ENCODE measurements at regions not wholly inside any gene's neighbourhood (a gene's known extent, or its start where the extent isn't known, plus 50 kb on each side); places are given as distances from the start of the nearest gene placed in this dataset.
"Not testable (repeated sequence)": the region's sequence is repeated elsewhere in the genome, so short reads cannot be mapped to it uniquely, and the experiment has no call there.

DNA sequence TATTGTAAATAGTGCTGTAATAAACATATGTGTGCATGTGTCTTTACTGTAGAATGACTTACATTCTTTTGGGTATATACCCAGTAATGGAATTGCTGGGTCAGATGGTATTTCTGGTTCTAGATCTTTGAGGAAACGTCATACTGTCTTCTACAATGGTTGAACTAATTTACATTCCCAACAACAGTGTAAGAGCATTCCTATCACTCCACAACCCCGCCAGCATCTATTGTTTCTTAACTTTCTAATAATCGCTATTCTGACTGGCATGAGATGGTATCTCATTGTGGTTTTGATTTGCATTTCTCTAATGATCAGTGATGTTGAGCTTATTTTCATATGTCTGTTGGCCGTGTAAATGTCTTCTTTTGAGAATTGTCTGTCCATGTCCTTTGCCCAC lies 873.8 kb upstream of the ACVR2A start:
- not testable (repeated sequence) for DNase-seq (ENCODE audit: low spot score in 2 of 2); H3K9me3 Mint-ChIP-seq; ATAC-seq (ENCODE audit: low read depth); H3K27me3 Mint-ChIP-seq; H3K36me3 Mint-ChIP-seq; H3K4me3 Mint-ChIP-seq; H3K27ac Mint-ChIP-seq; H3K4me1 Mint-ChIP-seq

DNA sequence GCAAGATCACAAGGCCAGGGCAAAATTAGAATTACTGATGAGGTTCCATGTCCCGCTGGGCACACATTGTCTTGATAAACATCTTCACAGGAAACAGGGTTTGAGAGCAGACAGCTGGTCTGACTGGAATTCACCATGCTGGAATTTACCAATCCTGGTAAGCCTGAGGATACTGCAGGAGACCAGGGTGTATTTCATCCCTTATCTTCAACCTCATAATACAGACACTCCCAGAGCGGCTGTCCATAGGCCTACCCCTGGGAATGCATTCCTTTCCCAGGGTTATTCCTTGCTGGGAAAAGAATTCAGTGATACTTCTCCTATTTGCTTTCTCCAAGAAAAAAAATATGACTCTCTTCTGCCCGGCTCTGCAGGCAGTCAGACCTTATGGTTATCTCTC lies 875.1 kb upstream of the ACVR2A start:
- H3K27me3 Mint-ChIP-seq; ATAC-seq (ENCODE audit: low read depth): not testable (repeated sequence)

DNA sequence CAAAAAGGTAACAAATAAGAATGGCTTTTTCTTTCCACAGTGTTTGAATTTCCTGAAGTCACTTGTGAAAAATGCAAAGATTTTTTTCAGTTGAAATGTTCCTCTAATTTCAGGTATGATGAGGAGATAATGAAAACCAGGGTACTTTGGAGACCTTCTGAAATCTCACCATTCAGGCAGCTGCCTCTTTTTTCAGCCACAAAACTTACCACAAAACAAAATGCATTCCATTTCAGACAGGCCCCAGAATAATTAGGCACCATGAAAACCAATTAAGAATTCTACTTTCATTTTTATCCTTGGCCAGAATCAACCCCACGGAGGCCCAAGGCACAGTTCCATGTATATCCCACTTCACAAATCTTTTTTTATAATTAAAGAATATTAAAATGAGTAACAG lies 880.3 kb upstream of the ACVR2A start:
- no peaks in the 10 kb centered on the region for H3K9me3 Mint-ChIP-seq

More for the DNA sequence above, 875.1 kb upstream of the ACVR2A start:
- H3K27ac Mint-ChIP-seq; H3K4me1 Mint-ChIP-seq; H3K36me3 Mint-ChIP-seq; DNase-seq (ENCODE audit: low spot score in 2 of 2); H3K9me3 Mint-ChIP-seq; H3K4me3 Mint-ChIP-seq: not testable (repeated sequence)

DNA sequence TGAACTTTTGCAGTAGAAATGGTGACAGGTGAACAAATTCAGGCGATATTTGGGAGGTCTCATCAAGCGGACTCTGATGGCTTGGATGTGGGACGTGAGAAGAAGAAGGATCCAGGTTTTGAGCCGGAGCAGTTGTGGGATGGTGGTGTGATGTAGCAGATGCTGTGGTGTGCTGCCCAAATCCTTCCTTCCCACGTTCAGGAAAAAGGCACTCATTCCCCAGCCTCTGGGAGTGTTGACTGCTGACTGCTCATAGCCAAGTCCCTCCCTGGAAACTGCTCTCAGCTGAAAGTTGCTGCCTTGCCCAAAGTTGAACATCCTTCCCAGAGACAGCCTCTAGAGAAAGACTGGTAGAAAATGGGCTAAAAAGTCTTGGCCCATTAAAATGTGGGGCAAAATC lies 890.3 kb upstream of the ACVR2A start:
- Mint-ChIP-seq H3K27ac (no peak overlapping the region), H3K4me3 (no peak overlapping the region), H3K9me3 (no peaks in the 10 kb centered on the region), H3K27me3 (no peaks in the 10 kb centered on the region), H3K4me1 (no peaks in the 10 kb centered on the region), H3K36me3 (no peaks in the 10 kb centered on the region)
- ATAC-seq (ENCODE audit: low read depth) (no peak), DNase-seq (ENCODE audit: low spot score in 2 of 2) (no peak)

More for the DNA sequence above, 880.3 kb upstream of the ACVR2A start:
- Mint-ChIP-seq H3K27me3 (no peaks in the 10 kb centered on the region), H3K4me3 (no peak overlapping the region), H3K27ac (no peak overlapping the region), H3K36me3 (no peaks in the 10 kb centered on the region), H3K4me1 (no peaks in the 10 kb centered on the region)
- no peak for DNase-seq (ENCODE audit: low spot score in 2 of 2)
- no peak for ATAC-seq (ENCODE audit: low read depth)

DNA sequence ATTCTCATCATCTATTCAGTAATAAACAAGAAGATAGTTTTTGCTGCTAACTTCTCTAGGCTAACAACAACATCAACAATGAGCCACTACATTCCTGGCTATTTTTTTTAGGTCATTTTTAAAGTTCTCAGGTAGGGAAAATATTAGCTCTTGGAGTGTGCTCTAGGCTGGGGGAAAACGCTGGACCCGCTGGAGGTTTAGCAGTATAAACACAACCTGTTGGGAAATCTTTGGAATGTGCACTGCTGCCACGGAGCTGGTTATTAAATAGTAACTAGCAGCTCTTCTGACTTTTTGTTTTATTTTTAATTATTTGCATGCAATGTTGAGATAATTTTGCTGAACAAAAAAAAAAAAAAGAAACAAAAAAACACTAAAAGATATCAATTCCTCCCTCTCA lies 892.1 kb upstream of the ACVR2A start:
- Mint-ChIP-seq H3K27me3 (no peaks in the 10 kb centered on the region), H3K4me1 (no peaks in the 10 kb centered on the region), H3K36me3 (no peaks in the 10 kb centered on the region), H3K27ac (no peak overlapping the region), H3K9me3 (no peaks in the 10 kb centered on the region), H3K4me3 (no peak overlapping the region)
- no peak for DNase-seq (ENCODE audit: low spot score in 2 of 2)
- ATAC-seq (ENCODE audit: low read depth): no peak

DNA sequence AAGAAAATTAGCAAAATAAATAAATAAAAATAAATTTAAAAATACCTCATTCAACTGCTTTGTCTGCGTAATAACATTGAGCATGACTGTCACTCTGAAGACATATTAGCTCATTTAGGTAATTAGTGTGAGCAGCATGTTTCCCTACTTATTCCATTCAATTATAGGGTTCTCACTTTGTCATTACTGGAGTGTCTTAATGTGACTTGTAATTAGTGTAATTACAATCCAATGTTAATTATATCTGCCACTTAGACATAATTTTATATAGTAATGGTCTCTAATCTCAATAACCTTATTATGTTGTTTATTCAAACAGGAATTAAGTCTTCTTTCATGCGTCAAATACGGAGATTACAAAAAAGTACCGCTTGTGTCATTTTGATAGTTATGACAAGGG lies 893.9 kb upstream of the ACVR2A start:
- DNase-seq (ENCODE audit: low spot score in 2 of 2) (no peak), ATAC-seq (ENCODE audit: low read depth) (no peak)
- Mint-ChIP-seq H3K36me3 (no peaks in the 10 kb centered on the region), H3K9me3 (peaks cover 1% of the 10 kb centered on the region), H3K27me3 (no peaks in the 10 kb centered on the region), H3K27ac (no peak overlapping the region), H3K4me3 (no peak overlapping the region), H3K4me1 (no peaks in the 10 kb centered on the region)

DNA sequence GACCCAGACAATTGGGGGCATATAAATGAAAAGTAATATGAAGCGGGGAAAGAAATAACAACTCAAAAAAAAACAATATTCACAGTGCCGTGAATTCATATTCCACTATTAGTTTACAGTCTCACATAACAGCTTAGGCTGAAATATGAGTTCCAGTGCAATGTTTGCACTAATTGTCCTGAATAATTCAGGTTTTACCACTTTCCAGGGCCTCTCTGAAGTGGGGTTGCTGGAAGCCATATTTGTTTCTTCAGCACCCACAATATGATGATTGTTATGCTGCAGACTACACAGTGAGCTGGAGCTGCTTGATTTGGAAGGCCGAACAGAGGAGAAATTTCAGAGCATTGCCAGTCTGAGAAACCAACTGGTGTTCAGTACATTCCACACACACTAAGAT lies 894.5 kb upstream of the ACVR2A start:
- no peak overlapping the region for H3K27ac Mint-ChIP-seq
- H3K9me3 Mint-ChIP-seq: peaks cover 1% of the 10 kb centered on the region
- no peak overlapping the region for H3K4me3 Mint-ChIP-seq
- DNase-seq (ENCODE audit: low spot score in 2 of 2) (no peak), ATAC-seq (ENCODE audit: low read depth) (no peak)
- H3K27me3 Mint-ChIP-seq: no peaks in the 10 kb centered on the region
- no peaks in the 10 kb centered on the region for H3K36me3 Mint-ChIP-seq
- no peaks in the 10 kb centered on the region for H3K4me1 Mint-ChIP-seq

DNA sequence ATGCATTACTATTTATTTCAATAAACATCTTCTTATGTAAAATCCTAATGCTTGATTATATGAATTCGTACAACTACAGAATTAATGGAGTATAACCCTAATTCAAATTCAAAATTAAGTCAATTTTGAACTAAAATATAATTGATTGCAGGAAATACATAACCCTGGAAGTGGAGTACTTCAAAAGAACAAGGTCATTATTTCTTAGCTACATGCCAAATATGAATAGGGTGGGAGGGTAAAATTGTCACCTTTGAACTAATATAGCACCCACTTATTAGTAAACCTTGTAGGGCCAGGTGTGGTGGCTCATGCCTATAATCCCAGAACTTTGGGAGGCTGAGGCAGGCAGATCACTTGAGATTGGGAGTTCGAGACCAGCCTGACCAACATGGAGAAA lies 895.4 kb upstream of the ACVR2A start:
- DNase-seq (ENCODE audit: low spot score in 2 of 2) (no peak), ATAC-seq (ENCODE audit: low read depth) (no peak)
- Mint-ChIP-seq H3K4me3 (no peak overlapping the region), H3K9me3 (peaks cover 1% of the 10 kb centered on the region), H3K36me3 (no peaks in the 10 kb centered on the region), H3K4me1 (no peaks in the 10 kb centered on the region), H3K27me3 (peaks cover under 1% of the 10 kb centered on the region), H3K27ac (no peak overlapping the region)

DNA sequence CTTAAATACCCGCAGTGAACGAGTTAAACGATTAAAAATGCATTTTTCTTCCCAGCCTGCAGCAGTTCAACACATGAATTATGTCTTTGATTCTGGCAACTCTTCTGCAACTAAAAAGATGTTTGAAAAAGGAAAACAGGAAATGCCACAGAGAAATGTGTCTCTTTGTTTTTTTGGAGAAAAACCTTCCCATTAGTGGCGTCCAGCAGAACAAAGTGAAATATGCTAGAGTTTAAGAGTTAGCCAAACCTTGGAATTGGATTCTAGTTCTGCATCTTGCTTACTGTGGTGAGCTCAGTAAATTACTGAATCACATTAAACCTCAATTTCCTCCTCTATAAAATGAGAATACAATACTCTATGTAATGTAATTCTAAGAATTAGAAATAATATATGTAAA lies 900.2 kb upstream of the ACVR2A start:
- ATAC-seq (ENCODE audit: low read depth): no peak
- Mint-ChIP-seq H3K27ac (no peak overlapping the region), H3K27me3 (peaks cover 2% of the 10 kb centered on the region), H3K9me3 (peaks cover 1% of the 10 kb centered on the region), H3K36me3 (no peaks in the 10 kb centered on the region), H3K4me3 (no peak overlapping the region), H3K4me1 (no peaks in the 10 kb centered on the region)
- DNase-seq (ENCODE audit: low spot score in 2 of 2): no peak

DNA sequence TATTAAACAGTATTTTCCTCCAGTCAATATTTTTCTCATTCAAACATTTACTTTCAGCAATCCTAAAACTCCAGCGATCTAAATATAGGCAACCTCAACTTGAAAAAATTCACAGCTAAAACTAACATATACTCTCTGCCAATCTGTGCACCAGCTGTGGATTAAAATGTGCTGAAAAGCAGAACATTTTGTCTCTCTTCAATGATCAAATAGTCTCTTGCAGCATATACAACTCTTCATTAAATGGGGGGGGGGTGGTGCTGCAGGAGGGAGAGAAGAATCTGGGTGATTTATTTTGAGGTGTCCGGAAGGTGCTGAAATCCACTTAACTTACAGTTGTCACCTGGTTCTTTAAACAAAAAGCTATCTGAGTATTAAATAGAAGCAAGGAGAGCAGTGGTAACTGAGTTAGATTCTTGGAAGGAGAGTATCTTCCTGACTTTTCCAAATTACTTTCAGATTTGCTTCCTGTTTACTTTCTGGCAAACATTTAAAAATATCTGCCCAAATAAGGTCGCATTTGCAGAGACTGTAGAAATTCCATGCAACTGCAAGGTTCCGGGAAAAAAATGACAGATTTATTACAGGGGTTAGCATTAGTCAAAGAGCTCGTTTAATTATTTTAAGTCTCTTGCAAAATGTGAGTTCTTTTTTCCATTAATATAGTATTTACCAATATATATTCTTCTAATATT lies 904.7 kb upstream of the ACVR2A start:
- Mint-ChIP-seq H3K4me3 (no peak overlapping the region), H3K27me3 (peaks cover 3% of the 10 kb centered on the region), H3K9me3 (no peaks in the 10 kb centered on the region), H3K27ac (no peak overlapping the region), H3K4me1 (no peaks in the 10 kb centered on the region), H3K36me3 (no peaks in the 10 kb centered on the region)
- ATAC-seq (ENCODE audit: low read depth) (no peak), DNase-seq (ENCODE audit: low spot score in 2 of 2) (no peak)

DNA sequence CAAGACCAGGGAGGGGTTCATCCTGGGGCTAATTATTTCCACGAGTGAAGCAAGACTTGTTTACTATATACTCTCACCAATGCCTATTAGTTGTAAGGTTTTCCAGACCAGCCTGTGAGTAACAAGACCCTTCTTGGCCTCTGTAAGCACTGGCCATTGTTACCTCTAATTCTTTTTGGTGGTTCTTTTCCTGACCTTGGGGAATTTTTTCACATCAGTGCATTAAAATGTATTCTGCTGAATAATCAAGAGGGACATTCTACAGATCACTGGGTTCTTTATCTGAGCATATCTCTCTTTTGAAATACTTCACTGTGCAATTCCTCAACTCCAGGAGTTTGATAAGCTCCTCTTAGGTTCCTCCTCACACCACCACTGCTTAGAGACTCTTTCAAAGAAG lies 909.9 kb upstream of the ACVR2A start:
- no peak overlapping the region for H3K27ac Mint-ChIP-seq
- DNase-seq (ENCODE audit: low spot score in 2 of 2) (no peak), ATAC-seq (ENCODE audit: low read depth) (no peak)
- no peak overlapping the region for H3K4me3 Mint-ChIP-seq
- H3K36me3 Mint-ChIP-seq: no peaks in the 10 kb centered on the region
- peaks cover 6% of the 10 kb centered on the region for H3K9me3 Mint-ChIP-seq
- H3K4me1 Mint-ChIP-seq: peaks cover 8% of the 10 kb centered on the region
- H3K27me3 Mint-ChIP-seq: peaks cover 1% of the 10 kb centered on the region

DNA sequence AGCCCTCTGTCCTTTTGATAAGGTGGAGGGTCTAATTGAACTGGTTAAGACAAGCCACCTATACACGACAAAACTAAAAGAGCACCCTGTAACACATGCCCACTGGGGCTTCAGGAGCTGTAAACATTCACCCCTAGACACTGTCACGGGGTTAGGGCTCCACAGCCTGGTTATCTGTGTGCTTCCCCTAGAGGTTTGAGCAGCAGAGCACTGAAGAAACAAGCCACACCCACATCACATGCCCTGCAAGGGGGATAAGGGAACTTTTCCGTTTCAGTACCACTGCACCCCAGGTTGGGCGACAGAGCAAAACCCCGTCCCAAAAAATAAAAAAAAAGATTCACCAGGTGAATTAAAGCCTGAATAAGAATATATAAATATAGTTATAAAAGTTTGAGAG lies 913.7 kb upstream of the ACVR2A start:
- peaks cover 6% of the 10 kb centered on the region for H3K9me3 Mint-ChIP-seq
- H3K27ac Mint-ChIP-seq: no peak overlapping the region
- ATAC-seq (ENCODE audit: low read depth): peak; percentile 74
- H3K27me3 Mint-ChIP-seq: no peaks in the 10 kb centered on the region
- no peak for DNase-seq (ENCODE audit: low spot score in 2 of 2)
- H3K4me1 Mint-ChIP-seq: peaks cover 8% of the 10 kb centered on the region
- H3K36me3 Mint-ChIP-seq: no peaks in the 10 kb centered on the region
- H3K4me3 Mint-ChIP-seq: no peak overlapping the region

DNA sequence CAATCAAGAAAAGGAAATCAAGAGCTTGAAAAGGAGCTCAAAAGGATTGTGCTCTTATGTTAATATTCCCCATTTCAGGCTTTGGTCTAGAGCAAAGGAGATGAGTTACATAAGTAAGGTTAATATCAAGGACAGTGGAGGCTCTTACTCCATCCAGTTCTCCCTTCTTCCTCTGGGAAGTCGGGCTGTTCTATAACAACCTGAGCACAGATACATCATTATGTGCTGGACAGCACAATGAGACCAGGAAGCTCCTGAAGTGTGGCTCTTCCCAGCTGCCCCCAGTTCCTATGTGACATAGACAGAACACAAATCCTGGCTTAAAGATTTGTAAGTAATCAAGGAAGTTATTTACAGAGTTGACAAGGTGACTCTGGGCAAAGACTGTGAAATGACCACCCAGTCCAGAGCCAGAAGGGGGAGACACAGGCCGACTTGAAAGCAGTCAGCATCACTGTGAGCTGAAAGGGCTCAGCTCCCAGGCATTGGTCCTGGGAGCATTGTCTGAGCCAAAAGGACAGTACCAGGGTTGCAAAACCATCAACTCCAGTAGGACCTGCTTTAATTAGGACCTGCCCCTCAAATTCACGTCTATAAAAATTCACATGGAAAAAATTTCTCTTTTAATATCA lies 917.6 kb upstream of the ACVR2A start:
- H3K27me3 Mint-ChIP-seq: no peaks in the 10 kb centered on the region
- H3K36me3 Mint-ChIP-seq: no peaks in the 10 kb centered on the region
- DNase-seq (ENCODE audit: low spot score in 2 of 2) (no peak), ATAC-seq (ENCODE audit: low read depth) (no peak)
- no peak overlapping the region for H3K27ac Mint-ChIP-seq
- H3K9me3 Mint-ChIP-seq: no peaks in the 10 kb centered on the region
- peaks cover 8% of the 10 kb centered on the region for H3K4me1 Mint-ChIP-seq
- no peak overlapping the region for H3K4me3 Mint-ChIP-seq

DNA sequence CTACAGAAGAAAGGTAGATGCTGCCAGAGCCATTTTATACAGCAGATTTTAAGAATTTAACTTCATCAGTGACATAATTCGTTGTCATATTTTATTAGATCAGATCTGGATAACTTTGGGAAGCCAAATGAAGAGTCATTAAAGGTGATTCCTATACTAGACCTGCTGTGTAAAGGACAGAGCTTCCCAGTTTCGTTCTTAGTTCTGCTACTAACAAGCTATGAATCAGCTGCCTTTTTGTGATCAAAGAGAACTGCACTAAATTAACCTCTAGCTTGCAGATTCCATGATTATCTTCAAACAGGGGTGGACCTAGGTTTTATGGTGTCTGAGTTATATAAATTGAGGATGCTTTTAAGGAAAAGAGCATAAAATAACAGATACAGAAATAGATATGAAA lies 926.5 kb upstream of the ACVR2A start:
- ATAC-seq (ENCODE audit: low read depth) (no peak), DNase-seq (ENCODE audit: low spot score in 2 of 2) (no peak)
- no peaks in the 10 kb centered on the region for H3K36me3 Mint-ChIP-seq
- no peaks in the 10 kb centered on the region for H3K9me3 Mint-ChIP-seq
- H3K27me3 Mint-ChIP-seq: no peaks in the 10 kb centered on the region
- no peak overlapping the region for H3K4me3 Mint-ChIP-seq
- H3K4me1 Mint-ChIP-seq: no peaks in the 10 kb centered on the region
- H3K27ac Mint-ChIP-seq: no peak overlapping the region

DNA sequence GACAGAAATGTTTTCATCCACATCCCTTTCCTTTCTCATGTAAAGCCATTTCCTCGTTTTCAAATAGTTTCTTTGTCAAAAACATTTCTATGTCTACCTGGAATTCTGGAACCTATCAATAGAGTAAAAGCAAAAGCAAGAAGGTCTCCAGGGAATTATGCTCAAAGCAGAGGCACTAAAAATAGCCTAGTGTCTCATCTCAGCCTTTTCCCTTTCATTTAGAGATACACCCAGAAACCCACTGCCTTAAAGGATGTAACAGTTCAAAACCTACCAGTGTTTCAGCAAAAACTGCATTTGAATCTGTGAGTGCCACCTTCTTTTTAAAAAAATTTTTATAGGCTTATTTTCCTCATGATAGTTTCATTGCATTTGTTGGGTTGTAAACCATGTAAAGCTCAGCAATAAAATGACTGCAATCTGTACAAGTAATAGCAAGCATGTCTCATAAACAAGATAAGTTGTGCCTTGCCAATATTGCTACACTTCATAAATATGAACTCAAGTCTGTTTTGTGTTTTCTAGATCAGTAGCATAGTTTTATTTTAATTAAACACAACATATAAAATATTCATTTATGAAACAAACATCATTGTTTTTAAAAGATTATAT lies 927.3 kb upstream of the ACVR2A start:
- no peak for DNase-seq (ENCODE audit: low spot score in 2 of 2)
- H3K4me1 Mint-ChIP-seq: no peaks in the 10 kb centered on the region

More for the DNA sequence above, 927.3 kb upstream of the ACVR2A start:
- Mint-ChIP-seq H3K4me3 (no peak overlapping the region), H3K36me3 (no peaks in the 10 kb centered on the region), H3K27me3 (no peaks in the 10 kb centered on the region), H3K9me3 (no peaks in the 10 kb centered on the region), H3K27ac (no peak overlapping the region)
- ATAC-seq (ENCODE audit: low read depth): no peak

All from memory B cell (primary cell).